NCI-H345 treated with DMSO at 0.1 percent for 48 hours (cell line): ENCODE measurements at regions not wholly inside any gene's neighbourhood (a gene's known extent, or its start where the extent isn't known, plus 50 kb on each side); places are given as distances from the start of the nearest gene placed in this dataset.
"Not testable (repeated sequence)": the region's sequence is repeated elsewhere in the genome, so short reads cannot be mapped to it uniquely, and the experiment has no call there.

Experiments used
- DNase-seq: peaks from one replicate; lab custom pipeline; 2025; ENCODE audit not compliant: unreplicated experiment; lab: John Stamatoyannopoulos, UW

DNA sequence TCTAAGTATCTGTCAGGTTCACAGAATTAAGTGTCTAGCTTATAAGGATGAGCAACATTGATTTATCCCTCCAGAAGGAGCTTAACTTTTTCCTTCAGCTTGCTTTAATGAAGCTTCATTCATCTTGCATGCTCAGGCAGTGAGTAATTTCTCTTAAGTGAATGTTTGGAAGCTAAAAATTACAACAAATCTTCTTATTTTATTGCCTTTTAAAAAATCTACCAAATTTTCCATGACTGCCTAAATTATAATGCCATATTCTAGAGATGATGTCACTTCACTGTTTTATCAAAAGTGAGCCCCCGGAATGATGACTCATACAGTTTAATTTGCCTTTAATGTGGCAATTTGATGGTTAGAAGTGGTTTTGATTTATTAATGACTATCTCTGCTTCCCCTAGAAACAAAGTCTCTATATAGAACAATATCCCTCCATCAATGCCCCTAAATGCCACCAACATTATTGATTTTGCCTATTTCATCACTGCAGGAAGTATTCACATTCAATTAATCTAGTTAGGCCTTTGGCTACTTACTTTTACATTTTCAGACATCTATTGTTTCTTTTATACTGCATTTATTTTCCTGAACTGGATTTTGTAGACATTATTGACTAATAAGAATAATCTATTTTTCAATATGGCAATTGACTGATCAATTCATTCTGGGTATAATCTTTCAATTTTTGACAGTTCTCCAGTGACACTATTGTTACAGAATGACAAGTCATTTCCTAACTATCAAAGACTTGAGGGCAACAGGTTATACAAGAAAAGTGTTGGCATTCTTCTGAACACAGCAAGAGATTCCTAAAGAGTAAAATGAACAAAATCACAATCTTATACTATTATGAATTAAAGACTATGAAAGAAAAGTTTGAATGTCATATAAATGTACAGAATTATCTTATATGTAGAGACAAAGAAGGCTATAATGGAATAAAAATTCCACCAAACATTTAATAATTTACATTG lies 139.3 kb upstream of the ODAD2 start:
- no peak for DNase-seq

DNA sequence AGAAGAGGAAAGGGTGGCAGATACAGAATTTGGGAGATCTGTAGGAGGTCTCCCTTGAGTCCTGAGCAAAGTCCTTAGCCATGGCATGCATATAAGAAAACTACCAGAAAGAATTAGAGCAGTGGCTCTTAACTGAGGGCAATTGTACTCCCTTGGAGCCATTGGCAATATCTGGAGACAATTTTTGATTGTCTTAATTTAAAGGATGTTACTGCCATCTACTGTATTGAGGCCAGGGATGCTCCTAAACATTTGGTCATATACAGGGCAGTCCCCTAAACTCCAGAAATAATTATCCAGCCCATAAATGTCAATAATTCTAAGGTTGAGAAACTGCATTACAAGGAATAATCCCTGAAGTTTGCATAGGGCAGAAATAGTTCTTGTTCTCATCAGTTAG lies 136.4 kb upstream of the ODAD2 start:
- no peak for DNase-seq

- no peak for DNase-seq
These were observed 131.4 kb upstream of the ODAD2 start for GRCh38 chr10:28130267-28130666.

GRCh38 chr10:28127881-28128280 lies 129.0 kb upstream of the ODAD2 start:
- no peak for DNase-seq

DNA sequence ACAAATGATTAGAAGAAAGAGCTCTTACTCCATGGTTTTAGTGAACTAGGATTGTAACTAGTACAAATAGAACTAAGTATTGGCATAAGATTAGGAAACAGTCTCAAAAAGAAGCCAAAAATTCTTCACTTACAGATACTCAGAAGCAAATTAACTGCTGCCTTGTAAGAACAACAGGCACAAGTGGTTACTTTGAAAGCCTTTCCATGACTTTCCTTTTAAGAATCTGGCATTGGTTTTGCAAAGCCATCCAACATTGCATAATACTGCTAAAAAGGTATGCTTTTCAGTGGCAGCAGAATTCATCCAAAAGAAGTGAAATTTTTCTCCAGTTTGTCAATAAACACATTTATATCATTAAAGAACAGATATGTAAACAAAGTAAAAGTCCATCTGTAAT lies 126.8 kb upstream of the ODAD2 start:
- DNase-seq: no peak

- DNase-seq: no peak
These were observed 121.9 kb upstream of the ODAD2 start for GRCh38 chr10:28120795-28121194.

- DNase-seq: no peak
These were observed 121.3 kb upstream of the ODAD2 start for GRCh38 chr10:28120043-28120749.

- DNase-seq: no peak
These were observed 120.2 kb upstream of the ODAD2 start for GRCh38 chr10:28118985-28119628.

DNA sequence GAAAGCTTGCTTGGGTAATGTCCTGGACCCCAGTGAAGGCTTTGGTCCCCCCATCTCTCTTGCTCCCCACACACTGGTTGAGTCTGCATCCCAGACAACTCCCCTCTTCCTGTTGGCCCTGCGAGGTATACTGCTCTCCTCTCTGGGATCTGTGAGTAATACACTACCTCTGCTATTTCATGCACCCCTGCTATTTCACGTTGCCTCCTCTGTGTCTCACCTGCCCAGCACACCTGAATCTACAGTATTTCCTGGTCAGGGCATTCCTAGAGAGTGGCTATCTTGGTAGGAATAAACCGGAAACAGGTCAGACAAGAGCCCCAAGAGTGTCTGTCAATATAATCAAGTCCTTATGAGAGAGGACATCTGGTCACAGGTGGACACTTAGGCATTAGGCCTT lies 114.3 kb upstream of the ODAD2 start:
- DNase-seq: no peak

- no peak for DNase-seq
These were observed 112.8 kb upstream of the ODAD2 start for GRCh38 chr10:28111712-28112111.

DNA sequence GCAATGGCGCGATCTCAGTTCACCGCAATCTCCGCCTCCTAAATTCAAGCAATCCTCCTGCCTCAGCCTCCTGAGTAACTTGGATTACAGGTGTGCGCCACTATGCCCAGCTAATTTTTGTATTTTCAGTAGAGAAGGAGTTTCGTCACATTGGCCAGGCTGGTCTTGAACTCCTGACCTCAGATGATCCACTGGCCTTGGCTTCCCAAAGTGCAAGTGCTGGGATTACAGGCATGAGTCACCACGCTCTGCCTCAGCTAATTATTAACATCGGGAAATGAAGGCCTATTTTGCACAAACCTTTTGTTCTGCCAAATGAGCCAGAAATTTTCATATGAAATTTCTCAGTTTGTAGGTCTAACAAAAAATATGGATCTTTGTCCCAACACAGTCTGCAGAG lies 106.7 kb upstream of the ODAD2 start:
- no peak for DNase-seq

DNA sequence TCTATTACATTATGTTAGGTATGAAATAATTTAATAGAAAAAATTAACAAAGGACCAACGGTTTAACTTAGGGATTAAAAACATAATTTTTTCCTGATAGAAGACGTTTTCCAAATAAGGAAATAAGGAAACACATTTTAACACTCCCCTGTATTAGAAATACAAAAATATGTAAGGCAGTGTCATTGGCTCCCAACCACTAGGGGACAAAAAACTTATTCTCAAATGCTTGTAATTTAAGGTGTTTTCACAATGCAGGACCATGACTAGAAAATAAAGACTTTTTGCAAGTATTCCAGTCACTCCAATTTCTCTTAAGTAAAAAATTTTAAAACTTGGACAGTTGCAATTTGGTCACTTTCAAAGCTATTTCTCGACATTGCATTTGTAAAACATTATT lies 98.8 kb upstream of the ODAD2 start:
- no peak for DNase-seq

GRCh38 chr10:28095791-28096378 lies 97.0 kb upstream of the ODAD2 start:
- no peak for DNase-seq

- no peak for DNase-seq
These were observed 95.2 kb upstream of the ODAD2 start for GRCh38 chr10:28094121-28094520.

- DNase-seq: no peak
These were observed 93.0 kb upstream of the ODAD2 start for GRCh38 chr10:28091913-28092312.

DNA sequence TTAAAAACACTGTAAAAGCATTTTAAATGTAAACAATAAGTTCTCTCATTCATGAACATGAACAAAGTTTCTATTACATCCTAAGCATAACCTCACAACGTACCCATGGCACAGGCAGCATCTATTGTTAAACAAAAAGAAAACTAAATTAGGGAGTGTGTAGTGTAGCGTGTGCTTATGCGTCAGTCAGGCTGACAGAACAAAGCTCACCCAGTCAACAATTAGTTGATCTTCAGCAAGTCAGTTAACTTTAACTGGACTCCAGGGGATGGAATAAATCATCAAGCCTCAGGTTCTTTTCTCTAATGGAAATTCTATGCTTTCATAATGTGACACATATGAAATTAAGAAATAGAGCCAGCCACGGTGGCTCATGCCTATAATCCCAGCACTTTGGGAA lies 91.6 kb upstream of the ODAD2 start:
- DNase-seq: no peak

DNA sequence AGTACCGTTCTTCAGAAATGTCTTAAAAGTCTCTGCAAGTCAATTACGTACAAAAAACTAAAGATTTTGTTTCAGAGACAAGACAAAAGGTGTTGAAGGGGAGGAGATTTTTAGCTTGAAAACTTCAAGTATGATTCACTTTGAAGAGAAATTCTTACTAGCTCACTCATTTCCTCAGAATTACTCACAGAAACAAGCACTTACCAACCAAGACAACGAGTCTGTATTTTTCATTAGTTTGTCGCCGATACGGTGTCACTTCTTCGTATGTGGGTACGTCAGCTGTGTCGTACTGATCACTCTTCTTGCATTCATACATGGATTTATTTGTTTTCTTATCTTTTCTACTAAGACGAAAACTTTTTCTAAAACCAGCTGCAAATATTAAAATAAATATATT lies 90.6 kb upstream of the ODAD2 start:
- no peak for DNase-seq

GRCh38 chr10:28087661-28088351 lies 88.9 kb upstream of the ODAD2 start:
- DNase-seq: no peak

- DNase-seq: not testable (repeated sequence)
These were observed 86.9 kb upstream of the ODAD2 start for GRCh38 chr10:28085760-28086159.

- no peak for DNase-seq
These were observed 84.0 kb upstream of the ODAD2 start for GRCh38 chr10:28082885-28083284.

DNA sequence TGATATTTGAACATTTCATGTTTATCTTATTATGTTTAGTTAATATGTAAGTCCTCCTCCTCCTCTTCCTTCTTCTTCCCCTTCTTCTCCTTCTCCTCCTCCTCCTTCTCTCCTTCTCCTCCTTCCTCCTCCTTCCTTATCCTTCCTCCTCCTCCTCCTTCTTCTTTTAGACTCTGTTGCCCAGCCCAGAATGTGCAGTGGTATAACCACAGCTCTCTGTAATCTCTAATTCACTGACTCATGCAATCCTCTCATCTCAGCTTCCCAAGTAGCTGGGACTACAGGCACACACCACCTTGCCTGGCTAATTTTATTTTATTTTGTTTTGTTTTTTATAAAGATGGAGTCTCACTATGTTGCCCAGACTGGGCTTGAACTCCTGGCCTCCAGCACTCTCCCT lies 83.4 kb upstream of the ODAD2 start:
- no peak for DNase-seq
